Hematopoietic multipotent progenitor cell treated with erythropoietin and hydrocortisone succinate and interleukin-3 and kit ligand, for 17 days (in vitro differentiated cells): ENCODE measurements at regions not wholly inside any gene's neighbourhood (a gene's known extent, or its start where the extent isn't known, plus 50 kb on each side); places are given as distances from the start of the nearest gene placed in this dataset.
"Not testable (repeated sequence)": the region's sequence is repeated elsewhere in the genome, so short reads cannot be mapped to it uniquely, and the experiment has no call there.

ENCODE experiments used
- DNase-seq: peaks from one replicate; pipeline ENCODE4 v3.0.0-alpha.2; 2015; ENCODE audit warnings: low spot score

DNA sequence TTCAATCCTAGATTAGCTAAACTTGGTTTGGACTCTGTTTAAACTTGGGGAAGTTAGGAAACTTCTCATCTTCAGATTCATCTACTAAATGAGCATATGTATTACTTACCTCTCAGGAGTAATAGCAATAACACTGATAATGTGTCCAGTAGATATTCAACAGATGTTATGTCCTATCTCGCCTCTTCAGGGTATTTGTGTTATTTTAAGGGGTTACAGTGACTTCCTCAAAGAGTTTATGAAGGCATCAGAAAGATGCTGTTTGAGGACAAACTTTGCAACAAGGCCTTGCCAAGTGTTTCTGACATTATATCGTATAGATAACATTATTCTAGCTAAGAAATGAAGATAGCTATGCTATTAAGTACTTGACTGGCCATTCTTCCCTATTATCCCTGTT is 522.3 kb downstream of the IGSF11 start:
- DNase-seq, result no peak

DNA sequence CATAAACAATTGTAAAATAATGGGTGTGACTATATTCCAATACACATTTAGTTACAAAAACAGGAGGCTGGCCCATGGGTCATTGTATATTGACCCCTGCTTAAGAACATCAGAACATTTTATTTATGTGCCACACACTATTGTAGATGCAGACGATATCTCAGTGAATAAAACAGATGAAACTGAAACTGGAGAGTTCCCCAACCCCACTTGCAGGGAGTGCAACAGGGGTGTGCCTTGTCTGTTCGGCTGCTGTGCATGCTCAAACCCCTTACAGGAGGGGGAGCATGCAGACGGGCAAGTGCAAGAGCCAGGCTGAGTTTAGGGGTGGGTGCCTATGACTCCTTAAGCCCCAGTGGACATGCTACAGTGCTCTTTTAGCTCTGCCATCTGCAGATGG is 509.6 kb downstream of the IGSF11 start:
- no peak for DNase-seq

DNA sequence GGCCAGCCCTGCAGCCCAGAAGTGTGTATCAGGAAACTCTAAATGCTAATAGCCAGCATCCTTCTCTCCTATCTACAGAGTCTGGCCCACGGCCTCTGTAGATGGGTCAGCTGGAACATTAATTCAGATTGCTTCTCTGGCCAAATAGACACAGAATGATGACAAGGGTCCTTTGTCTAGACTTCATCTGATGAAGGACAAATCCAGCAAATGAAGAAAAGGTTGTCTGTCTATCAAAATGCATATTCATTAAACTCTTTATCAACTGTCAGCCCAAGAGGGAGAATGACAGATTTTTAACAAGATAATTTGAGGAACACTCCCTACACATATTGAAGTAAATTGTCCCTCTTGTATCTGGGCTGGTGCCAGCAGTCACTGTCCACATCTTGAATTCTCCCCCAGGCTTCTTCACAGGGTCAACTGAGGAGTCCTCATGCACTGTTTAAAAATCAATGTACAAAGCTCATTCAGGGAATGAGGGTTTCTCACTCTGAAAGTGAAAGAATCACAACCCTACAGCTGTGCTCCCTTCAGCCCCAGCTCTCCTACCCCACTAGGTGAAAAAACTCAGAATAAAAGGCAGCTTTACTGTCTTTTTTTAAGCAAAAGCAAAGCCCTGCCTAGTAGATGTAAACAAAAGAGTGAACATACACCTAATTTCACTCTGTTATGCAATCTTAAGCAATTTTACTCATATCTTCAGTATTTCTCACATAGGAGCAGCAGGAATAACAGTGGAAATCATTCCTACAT is 507.7 kb downstream of the IGSF11 start:
- no peak for DNase-seq

DNA sequence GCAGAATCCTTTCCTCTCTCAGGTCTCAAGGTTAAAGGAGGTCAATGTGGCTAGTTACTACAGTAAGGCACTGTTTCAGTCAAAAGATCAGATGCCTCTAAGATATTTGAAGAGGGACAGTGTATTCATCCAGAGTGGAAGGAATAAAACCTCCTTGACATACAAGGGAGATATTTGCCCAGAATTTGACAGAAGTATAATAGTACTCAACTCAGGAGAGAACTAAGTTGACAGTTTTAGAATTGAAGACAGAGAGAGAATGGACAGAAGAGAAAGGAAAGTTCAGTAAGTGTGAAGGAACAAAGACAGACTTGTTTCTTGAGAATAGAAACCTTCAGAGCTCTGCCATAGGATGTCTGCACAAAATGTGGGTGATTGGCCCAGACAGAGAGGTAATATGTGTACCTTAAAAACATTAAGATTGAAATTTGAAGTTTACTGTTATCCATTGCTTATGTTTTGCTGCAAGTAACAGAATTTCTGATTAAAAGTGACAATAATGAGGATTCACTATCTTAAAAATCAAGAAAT is 507.1 kb downstream of the IGSF11 start:
- no peak for DNase-seq

DNA sequence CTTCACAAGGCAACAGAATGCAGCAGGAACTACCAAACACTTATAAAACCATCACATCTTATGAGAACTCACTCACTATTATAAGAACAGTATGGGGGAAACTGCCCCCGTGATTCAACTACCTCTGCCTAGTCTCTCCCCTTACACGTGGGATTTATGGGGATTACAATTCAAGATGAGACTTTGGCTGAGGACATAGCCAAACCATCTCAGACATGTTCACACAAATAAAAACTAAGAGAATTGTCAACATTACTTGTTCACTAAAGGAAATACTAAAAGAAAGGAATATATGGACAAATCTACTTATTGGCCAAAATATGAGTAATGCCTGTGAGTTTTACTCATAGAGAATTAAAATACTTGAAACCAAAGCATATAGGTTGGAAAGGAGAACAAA is 505.1 kb downstream of the IGSF11 start:
- no peak for DNase-seq

DNA sequence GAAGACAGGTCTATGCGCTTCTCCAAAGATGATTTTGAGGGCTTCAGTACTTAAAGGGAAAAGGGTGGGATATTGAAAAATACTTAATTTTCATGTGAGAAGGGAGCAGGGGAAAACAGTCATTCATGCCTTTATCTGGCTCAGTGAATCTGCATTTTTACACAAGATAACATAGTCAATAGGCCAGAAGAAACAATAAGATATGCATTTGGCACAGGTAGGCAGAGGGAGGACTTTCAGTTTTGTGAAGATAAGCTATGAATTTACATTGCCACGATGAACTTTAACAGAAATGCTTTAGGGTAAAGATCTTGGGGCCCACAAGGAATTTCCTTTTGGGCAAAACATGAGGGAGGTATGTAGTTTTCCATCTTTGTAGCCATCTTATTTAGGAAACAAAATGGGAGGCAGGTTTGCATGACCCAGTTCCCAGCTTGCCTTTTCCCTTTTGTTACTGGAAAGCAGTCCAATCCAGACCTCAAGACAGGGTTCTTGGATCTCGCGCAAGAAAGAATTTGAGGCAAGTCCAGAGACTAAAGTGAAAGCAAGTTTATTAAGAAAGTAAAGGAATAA is 504.2 kb downstream of the IGSF11 start:
- DNase-seq, result no peak

DNA sequence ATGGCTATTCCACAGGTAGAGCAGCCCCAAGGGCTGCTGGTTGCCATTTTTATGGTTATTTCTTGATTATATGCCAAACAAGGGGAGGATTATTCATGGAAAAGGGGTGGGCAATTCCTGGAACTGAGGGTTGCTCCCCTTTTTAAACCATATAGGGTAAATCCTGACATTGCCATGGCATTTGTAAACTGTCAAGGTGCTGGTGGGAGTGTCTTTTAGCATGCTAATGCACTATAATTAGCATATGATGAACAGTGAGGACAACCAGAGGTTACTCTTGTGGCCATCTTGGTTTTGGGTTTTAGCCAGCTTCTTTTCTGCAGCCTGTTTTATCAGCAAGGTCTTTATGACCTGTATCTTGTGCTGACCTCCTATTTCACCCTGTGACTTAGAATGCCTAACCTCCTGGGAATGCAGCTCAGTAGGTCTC is 503.7 kb downstream of the IGSF11 start:
- DNase-seq, result not testable (repeated sequence)

DNA sequence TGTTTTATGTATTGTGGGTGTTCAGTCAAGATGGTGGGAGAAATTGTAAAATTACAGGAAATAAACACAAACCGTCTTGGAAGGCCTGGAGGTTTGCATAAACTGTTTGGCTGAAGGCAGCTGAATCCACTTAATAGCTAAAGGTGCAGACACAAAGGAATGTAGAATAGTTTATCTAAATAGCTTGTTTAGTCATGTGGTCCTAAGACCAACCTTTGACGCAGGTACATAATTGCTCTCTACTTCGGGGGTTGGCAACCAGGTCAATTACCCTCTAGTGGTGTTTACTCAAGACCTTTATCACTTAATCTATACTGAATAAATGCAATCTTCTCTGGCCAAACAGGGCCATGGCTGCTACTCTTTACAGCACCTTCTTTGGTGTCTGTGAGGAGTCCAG is 502.8 kb downstream of the IGSF11 start:
- no peak for DNase-seq

DNA sequence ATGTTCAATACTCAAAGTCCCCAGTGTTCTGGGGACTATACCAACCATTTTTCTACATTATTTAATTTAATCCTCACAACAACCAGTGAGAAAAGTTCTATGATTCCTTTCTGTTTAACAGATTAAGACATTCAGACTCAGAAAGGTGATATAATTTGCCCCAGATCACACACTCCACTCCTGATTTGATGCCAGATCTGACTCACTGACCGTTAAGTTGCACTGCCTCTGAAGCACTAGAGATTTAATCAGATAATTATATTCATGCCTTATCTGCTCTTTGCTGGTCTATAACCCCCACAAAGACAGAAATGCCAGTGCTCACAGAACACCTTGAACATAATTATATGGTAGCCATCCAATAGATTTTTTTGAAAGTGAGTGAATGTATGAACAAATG is 501.0 kb downstream of the IGSF11 start:
- no peak for DNase-seq

DNA sequence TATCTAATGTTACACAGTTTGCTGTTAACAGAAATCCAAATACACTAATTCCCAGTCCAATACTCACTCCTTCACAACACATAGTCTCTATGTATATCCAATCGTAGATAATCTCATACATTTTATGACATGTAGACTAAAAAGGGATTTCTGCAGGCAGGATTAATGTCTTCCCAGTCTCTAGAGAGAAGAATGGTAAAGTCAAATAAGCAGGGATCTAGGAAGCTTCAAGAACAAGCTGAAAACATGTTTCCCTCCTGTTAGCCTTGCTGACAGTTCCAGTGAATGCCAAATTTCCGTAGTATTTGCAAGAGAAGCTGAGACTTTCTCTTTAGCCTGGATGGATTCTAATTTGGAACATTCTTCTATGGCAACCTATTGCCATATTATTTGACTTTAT is 500.1 kb downstream of the IGSF11 start:
- DNase-seq, result no peak

DNA sequence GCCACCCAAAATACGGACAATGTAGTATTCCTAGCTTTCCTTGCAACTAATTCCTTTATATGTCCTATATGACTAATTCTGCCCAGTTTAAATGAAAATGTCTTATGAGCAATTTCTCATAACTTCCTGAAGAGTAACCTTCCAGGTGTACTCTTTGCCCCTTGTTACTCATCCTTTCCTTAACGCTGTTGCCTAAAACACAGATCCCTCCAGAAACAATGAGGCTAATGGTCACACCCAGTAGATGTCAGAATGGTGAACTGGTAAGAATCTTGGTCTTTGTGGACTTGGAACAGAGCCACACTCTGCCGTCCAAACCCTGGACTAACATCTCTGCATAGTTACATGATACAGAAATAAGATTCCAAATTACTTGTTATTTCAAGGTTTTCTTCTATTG is 497.9 kb downstream of the IGSF11 start:
- no peak for DNase-seq

DNA sequence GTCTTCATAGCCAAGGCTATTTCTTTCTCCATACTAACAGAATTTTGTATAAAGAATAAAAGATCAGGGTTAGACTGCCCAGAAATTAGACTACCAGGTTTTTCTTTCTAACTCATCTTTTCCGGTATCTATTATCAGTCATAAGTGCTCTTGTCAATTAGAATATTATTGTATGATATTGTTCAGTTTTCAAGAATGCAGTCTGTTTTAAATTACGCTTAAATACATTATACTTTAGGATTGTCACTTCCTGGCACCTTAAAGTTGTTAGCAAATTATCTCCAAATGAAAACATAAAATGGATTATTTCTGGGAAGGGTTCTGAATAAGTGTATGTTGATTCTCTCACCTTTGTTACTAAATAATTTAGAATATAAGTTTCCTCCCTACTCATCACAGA is 497.2 kb downstream of the IGSF11 start:
- DNase-seq, result no peak

DNA sequence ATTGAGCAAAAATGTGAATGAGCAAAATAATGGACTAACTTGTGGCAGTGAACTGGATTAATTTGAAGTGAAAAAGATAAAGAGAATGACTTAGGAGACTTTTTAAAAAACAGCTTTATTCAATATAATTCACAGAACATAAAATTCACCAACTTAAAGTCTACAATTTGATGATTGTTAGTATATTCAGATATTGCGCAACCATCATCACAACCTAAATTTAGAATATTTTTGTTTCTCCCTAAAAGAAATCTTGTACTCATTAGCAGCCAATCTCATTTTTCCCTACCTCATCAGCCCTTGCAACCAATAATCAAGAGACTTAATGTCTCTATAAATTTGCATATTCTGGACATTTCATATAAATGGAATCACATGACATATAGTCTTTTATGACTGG is 496.5 kb downstream of the IGSF11 start:
- no peak for DNase-seq

DNA sequence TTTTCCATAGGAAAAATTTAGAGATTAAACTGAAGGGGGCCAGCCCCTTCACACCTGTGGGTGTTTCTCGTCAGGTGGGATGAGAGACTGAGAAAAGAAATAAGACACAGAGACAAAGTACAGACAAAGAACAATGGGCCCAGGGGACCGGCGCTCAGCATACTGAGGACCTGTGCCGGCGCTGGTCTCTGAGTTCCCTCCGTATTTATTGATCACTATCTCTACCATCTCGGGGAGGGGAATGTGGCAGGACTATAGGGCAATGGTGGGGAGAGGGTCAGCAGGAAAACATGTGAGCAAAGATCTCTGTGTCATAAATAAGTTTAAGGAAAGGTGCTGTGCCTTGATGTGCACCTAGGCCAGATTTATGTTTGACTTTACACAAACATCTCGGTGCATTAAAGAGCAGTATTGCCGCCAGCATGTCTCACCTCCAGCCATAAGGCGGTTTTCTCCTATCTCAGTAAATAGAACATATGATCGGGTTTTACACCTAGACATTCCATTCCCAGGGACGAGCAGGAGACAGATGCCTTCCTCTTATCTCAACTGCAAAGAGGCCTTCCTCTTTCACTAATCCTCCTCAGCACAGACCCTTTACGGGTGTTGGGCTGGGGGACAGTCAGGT is 494.7 kb downstream of the IGSF11 start:
- not testable (repeated sequence) for DNase-seq

DNA sequence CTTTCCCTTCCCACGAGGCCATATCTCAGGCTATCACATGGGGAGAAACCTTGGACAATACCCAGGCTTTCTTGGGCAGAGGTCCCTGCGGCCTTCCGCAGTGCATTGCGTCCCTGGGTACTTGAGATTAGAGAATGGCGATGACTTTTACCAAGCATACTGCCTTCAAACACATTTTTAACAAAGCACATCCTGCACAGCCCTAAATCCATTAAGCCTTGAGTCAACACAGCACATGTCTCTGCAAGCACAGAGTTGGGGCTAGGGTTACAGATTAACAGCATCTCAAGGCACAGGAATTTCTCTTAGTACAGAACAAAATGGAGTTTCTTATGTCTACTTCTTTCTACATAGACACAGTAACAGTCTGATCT is 494.2 kb downstream of the IGSF11 start:
- not testable (repeated sequence) for DNase-seq

DNA sequence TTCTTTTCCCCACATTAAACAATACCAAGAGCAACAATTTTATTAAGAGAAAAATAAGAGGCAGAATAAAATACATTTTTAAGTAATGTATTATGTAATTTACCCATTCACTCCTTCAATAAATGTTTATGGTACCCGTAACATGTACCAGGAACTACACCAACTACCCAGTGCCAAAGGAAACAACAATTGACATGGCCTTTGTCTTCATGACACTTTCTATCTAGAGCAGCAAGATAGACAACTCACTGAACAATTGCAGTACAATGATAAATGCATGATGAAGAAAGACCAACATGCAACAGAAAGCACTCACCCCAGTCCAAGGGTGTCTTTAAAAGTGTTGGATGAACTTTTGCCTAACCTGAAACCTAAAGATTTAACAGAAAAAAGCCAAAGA is 493.8 kb downstream of the IGSF11 start:
- DNase-seq, result no peak

DNA sequence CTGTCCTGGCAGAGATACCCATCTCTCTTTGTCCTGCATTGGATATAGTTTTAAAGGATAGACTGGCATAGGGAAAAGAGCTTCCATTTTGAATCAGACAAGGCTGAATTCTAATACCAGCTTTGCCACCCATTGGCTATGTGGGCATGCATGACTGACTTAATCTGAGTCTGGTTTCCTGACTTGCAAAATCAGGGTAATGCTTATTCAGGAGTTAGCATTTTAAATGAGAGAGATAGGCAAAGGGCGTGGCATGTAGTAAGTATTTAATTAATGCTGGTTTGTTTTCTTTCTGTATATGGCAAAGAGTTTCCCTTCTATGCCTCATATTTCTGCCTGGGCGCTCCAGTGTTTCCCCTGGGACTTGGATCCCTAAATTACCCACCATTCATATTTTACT is 492.9 kb downstream of the IGSF11 start:
- DNase-seq, result no peak

DNA sequence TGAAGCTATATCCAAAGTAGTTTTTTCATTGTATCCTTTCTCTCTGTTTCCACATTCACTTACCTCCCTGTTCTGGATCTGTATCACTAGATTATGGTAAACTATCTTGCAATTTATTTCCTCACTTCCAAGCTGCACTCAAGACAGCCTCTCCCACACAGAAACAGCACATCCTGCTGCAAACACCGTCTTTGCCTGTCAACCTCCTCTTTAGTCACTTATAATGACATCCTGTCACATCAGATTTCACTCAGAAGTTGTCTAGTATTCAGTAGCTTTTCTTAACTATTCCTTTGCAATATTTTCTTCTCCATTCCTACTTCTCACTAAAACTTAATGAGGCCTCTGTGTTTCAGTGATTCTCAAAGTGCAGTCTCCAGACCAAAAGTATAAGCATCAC is 490.8 kb downstream of the IGSF11 start:
- no peak for DNase-seq

DNA sequence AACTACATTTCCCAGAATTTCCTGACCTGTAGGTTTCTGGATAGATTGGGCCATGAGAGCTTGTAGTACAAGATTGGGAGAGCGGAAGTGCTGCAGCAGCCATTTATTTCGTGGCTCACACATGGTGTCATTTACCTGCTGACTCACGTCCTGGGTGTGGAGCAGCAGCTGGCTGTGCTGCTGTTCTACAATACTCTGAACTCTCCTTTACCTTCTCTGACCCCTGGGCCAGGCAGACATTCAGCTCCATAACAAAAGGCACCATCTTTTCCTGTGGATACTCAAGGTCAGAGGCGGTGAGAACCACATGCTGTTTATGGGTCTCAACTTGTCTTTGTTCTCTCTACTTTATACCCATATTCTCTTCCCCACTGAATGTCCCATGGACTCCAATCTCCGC is 490.2 kb downstream of the IGSF11 start:
- DNase-seq, result no peak

DNA sequence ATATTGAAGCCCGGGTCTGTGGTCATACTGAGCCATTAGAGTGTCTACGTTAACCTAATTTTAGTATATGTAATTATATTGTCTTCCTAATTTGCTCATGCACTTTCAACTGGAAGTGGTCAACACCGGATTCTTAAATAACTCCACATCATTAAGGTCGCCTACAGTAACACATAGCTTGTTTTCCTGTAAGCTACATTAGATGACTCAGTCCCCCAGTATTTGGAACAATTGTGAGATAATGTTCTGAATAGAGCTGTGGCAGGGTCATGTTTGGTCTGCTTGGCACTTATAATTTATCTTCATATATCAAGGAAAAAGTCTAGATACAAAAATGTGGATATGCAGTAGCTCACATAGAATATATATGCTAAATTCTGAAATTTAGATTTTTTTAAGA is 486.2 kb downstream of the IGSF11 start:
- DNase-seq, result no peak

DNA sequence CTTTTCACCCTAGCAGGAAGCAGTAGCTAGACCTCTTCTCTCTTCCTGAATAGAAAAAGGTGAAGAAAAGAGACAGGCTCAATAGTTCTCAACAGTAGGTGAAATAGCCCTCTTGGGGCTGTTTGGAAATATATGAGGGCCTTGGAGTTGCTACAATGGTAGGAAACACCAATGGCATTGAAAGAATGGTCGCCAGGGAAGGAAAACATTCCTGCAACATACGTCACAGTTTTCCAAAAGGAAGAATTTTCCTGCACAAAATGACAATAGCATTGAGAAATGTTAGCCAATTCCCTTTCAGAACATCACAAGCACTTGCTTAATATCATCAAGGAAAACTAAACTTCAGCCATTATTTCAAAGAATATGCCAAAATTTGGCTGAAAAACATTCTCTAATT is 484.5 kb downstream of the IGSF11 start:
- DNase-seq, result no peak

DNA sequence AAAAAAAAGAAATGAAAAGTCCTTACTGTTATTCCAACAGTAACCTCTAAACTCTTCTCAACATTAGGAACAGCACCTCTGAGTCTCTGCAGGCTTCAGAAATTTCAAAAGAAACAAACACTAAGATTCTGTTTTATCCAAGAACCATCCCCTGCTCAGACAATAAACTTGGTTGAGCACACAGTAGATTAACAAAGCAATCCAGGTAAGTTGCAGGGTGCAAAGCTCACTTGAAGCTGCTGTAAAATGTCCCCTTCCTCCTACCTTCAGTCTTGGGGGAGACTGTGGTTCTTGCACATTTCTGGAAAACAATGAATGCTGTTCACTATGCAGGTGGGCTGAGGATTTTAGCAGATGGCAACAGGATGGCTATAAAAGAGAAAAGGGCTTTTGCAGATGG is 484.1 kb downstream of the IGSF11 start:
- DNase-seq, result no peak

DNA sequence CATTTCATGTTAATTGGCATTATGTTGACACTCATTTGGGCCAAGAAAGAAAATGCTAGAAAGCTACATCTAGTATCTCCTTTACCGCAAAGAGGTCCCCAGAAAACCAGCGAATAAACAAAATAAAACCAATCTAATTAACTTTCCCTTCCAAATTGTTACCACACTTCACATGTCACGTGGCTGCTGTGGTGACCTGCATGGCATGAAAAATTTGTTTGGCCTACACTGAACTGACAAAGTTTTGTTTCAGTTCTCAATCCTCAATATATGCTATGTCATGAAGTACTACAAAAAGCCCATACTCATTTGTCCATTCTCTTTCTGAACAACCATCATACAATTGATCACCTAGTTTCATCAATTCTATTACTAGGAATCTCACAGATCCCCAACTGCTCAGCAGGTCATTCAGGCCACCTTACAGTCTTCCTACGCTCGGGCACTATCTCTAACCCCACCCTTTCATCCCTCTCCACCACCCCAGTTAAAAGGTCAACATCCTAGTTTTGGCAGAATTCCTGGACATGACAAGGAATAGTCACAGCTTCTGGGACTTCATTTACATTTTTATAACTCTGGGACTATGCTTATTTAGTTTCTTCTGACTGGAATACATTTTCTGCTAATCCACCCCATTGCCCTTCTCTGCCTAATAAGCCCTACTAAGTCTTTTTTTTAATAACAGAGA is 480.4 kb downstream of the IGSF11 start:
- no peak for DNase-seq
